ENCODE measurements at regions not wholly inside any gene's neighbourhood (a gene's known extent, or its start where the extent isn't known, plus 50 kb on each side); places are given as distances from the start of the nearest gene placed in this dataset.

- DNase-seq (ENCODE audit: low read depth) = no peak
- H3K4me3 ChIP-seq (ENCODE audit: low read depth, low read length) = no peak overlapping the region
- no peak for TF ChIP-seq CTCF (conservative IDR thresholded peaks at IDR 0.05; ENCODE audit: low read depth, low read length)
Measured at GRCh38 chr5:101174981-101175380, 271.9 kb upstream of the ST8SIA4 start.

- H3K4me3 ChIP-seq (ENCODE audit: low read depth, low read length) = no peak overlapping the region
- no peak for DNase-seq (ENCODE audit: low read depth)
- no peak for TF ChIP-seq CTCF (conservative IDR thresholded peaks at IDR 0.05; ENCODE audit: low read depth, low read length)
Measured at GRCh38 chr5:101163088-101163487, 260.0 kb upstream of the ST8SIA4 start.

GRCh38 chr5:101160002-101160401 lies 256.9 kb upstream of the ST8SIA4 start:
- no peak for TF ChIP-seq CTCF (conservative IDR thresholded peaks at IDR 0.05; ENCODE audit: low read depth, low read length)
- no peak overlapping the region for H3K4me3 ChIP-seq (ENCODE audit: low read depth, low read length)
- no peak for DNase-seq (ENCODE audit: low read depth)

GRCh38 chr5:101159006-101159405 lies 255.9 kb upstream of the ST8SIA4 start:
- no peak overlapping the region for H3K4me3 ChIP-seq (ENCODE audit: low read depth, low read length)
- no peak for DNase-seq (ENCODE audit: low read depth)
- TF ChIP-seq CTCF (conservative IDR thresholded peaks at IDR 0.05; ENCODE audit: low read depth, low read length) = no peak

GRCh38 chr5:101153526-101153925 lies 250.4 kb upstream of the ST8SIA4 start:
- no peak for DNase-seq (ENCODE audit: low read depth)
- TF ChIP-seq CTCF (conservative IDR thresholded peaks at IDR 0.05; ENCODE audit: low read depth, low read length) = no peak
- no peak overlapping the region for H3K4me3 ChIP-seq (ENCODE audit: low read depth, low read length)

- DNase-seq (ENCODE audit: low read depth) = no peak
- H3K4me3 ChIP-seq (ENCODE audit: low read depth, low read length) = no peak overlapping the region
- no peak for TF ChIP-seq CTCF (conservative IDR thresholded peaks at IDR 0.05; ENCODE audit: low read depth, low read length)
Measured at GRCh38 chr5:101143526-101143925, 240.4 kb upstream of the ST8SIA4 start.

- H3K4me3 ChIP-seq (ENCODE audit: low read depth, low read length) = no peak overlapping the region
- no peak for DNase-seq (ENCODE audit: low read depth)
- no peak for TF ChIP-seq CTCF (conservative IDR thresholded peaks at IDR 0.05; ENCODE audit: low read depth, low read length)
Measured at GRCh38 chr5:101142102-101142501, 239.0 kb upstream of the ST8SIA4 start.
